COR-L47 (cell line): ENCODE measurements at regions not wholly inside any gene's neighbourhood (a gene's known extent, or its start where the extent isn't known, plus 50 kb on each side); places are given as distances from the start of the nearest gene placed in this dataset.

Experiments
- DNase-seq: peaks from one replicate; lab custom pipeline; 2025; lab: John Stamatoyannopoulos, UW

DNA sequence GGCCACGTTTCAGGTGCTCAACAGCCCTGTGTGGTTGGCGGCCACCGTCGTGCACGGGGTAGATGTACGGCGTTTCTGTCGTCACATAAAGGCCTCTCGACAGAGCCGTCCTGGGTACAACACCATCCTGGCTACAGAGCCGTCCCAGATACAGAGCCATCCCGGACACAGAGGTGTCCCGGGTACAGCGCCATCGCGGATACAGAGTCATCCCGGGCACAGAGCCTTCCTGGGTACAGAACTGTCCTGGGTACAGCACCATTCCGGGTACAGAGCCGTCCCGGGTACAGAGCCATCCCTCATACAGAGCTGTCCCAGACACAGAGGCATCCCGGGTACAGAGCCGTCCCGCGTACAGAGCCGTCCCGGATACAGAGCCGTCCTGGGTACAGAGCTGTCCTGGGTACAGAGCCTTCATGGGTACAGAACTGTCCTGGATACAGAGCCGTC lies 222.7 kb upstream of the SOX1 start:
- DNase-seq, result no peak

GRCh38 chr13:111844682-111845081 lies 222.3 kb upstream of the SOX1 start:
- no peak for DNase-seq

- no peak for DNase-seq
Measured at GRCh38 chr13:111845621-111846351, 221.2 kb upstream of the SOX1 start.

GRCh38 chr13:111846391-111847159 lies 220.4 kb upstream of the SOX1 start:
- peak; percentile 13 for DNase-seq

DNA sequence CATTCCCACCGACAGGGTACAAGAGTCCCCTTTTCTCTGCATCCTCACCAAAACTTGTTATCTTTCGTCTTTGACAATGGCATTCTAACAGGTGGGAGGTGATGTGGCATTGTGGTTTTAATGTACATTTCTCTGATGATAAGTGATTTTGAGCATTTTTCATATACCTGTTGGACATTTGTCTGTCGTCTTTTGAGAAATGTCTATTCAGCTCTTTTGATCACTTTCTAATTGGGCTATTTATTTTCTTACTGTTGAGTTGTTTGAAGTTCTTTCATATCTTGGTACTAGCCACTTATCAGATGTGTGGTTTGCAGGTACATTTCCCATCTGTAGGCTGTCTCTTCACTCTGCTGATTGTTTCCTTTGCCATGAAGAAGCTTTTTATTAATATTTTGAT lies 219.0 kb upstream of the SOX1 start:
- DNase-seq, result no peak

DNA sequence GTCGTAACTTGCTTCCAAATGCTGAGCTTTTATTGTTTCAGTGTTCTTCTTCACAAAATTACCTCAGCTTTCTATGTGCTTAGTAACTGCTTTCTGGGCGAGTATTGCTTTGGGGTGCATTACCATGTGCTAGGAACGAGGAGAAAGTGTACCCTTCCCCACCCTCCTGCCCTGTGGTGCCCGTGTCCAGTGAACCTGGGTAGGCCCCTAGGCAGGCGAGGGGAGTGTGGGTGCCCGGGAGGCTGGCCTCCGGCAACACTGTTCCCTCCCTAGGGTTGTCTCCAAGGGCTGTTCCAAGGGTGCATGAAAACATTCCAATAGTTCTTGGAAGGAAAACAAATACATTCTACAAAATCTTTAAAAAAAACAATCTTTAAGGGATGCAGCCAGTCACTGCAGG lies 216.5 kb upstream of the SOX1 start:
- no peak for DNase-seq

DNA sequence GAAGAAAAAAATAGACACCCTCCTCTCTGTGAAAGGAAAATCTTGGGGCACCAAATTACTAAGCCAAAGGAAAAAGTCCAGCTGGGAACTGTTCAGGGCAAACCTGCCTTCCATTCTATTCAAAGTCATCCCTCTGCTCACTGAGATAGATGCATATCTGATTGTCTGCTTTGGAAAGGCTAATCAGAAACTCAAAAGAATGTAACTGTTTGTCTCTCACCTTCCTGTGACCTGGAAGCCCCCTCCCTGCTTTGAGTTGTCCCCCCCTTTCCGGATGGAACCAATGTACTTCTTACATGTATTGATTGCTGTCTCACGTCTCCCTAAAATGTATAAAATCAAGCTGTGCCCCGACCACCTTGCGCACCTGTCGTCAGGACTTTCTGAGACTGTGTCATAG lies 216.0 kb upstream of the SOX1 start:
- DNase-seq, result no peak

- DNase-seq, result peak; percentile 23
Measured at GRCh38 chr13:111852725-111853518, 214.0 kb upstream of the SOX1 start.

- DNase-seq, result peak; percentile 80
Measured at GRCh38 chr13:111853721-111854120, 213.2 kb upstream of the SOX1 start.

DNA sequence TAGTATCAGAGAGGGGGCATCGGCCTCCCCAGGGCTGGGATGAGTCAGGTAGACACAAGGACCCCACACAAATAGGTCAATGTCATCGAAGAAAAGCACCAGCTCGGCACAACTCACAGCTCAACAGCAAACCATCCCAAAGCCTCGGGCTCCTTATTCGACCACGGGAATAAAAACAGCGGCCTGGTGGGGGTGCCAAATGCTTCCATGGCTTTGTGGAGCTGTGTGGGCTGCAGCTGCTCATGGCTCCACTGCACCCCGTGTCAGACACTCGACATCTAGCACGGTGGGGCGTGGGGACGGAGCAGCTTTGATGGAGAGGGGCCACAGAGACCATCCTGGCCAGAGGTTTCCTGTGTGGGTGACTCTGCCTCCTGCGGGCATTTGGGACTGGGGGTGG lies 212.5 kb upstream of the SOX1 start:
- no peak for DNase-seq

- no peak for DNase-seq
Measured at GRCh38 chr13:111855191-111855590, 211.8 kb upstream of the SOX1 start.

GRCh38 chr13:111855786-111856185 lies 211.2 kb upstream of the SOX1 start:
- no peak for DNase-seq

GRCh38 chr13:111856571-111856970 lies 210.4 kb upstream of the SOX1 start:
- no peak for DNase-seq

- DNase-seq, result no peak
Measured at GRCh38 chr13:111857336-111857735, 209.6 kb upstream of the SOX1 start.

- DNase-seq, result no peak
Measured at GRCh38 chr13:111857846-111858560, 208.9 kb upstream of the SOX1 start.

DNA sequence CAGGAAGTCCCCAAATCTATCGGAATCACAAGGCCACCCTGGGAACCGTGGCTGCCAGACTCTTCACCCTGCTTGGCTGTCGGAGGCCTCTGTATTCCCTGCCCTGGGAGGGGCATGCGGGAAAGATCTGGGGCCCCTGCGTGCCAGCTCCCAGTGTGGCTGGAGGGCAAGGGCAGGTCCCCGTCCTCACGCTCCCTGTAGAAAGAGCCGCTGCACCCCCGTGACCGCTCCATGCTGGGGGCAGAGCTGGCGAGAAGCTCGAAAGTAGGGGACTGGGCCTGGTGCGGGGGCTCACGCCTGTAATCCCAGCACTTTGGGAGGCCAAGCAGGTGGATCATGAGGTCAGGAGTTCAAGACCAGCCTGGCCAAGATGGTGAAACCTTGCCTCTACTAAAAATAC lies 208.4 kb upstream of the SOX1 start:
- no peak for DNase-seq

GRCh38 chr13:111859354-111860230 lies 207.4 kb upstream of the SOX1 start:
- peak; percentile 31 for DNase-seq

DNA sequence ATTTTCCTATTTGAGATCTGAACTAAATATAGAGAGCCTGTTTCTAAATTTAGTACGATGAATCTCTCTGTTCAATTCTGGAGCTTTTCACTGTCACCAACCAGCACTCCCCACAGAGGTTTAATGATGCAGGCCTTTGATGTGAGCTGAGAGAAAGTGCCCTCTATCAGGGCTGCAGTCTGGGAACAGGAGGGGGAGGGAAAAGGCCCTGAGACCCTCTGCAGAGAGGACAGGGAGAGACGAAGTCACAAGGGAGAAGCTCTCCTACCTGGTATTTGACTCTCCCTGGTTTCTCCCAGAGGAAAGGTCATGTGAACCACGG lies 206.8 kb upstream of the SOX1 start:
- DNase-seq, result no peak

GRCh38 chr13:111861319-111861718 lies 205.6 kb upstream of the SOX1 start:
- DNase-seq, result no peak

GRCh38 chr13:111861766-111862366 lies 205.1 kb upstream of the SOX1 start:
- DNase-seq, result no peak
